M059J (cell line): ENCODE measurements at regions not wholly inside any gene's neighbourhood (a gene's known extent, or its start where the extent isn't known, plus 50 kb on each side); places are given as distances from the start of the nearest gene placed in this dataset.
A peak's percentile ranks its signal among the peaks of the same experiment; 100 is the strongest.
"Not testable (repeated sequence)": the region's sequence is repeated elsewhere in the genome, so short reads cannot be mapped to it uniquely, and the experiment has no call there.

Experiments used
- DNase-seq: peaks from one replicate; pipeline ENCODE4 v3.0.0-alpha.2; 2012; ENCODE audit warnings: low read depth

DNA sequence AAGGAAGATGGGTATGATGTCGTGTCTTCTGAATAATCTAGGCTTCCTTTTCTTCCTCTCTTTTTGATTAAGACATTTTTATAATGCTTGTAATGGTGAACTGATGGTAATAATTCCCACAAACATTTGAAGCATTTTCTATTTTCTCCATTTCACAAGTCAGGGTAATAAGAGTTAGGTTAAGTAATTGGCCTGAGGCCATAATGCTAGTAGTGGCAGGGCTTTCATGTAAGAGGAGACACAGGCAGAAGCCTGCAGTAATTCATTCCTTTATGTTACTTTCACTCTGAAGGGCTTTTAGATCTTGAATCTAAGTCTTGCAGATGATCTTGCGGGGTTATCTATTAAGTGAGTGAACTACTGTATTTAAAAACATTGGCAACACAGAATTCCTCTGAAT is 374.9 kb downstream of the MAT2B start:
- peak; percentile 37 for DNase-seq

DNA sequence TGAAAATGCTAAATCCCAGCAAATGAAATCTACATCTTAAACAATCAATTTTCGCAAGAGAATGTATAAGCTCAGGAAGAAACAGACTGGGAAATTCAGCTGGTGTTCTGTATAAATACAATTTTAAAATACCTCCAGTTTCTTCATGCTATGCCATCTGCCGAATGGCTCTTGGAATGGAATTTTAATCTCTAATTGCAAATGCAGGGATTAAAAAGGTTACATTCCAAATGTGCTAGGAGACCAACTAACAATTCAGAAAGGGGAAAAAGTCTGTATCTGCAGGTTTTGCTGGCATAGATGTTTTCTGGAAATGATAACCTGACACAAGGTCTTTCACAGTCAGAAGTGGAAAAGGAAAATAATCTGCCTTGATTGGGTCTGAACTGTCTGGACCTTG is 379.7 kb downstream of the MAT2B start:
- DNase-seq = no peak

DNA sequence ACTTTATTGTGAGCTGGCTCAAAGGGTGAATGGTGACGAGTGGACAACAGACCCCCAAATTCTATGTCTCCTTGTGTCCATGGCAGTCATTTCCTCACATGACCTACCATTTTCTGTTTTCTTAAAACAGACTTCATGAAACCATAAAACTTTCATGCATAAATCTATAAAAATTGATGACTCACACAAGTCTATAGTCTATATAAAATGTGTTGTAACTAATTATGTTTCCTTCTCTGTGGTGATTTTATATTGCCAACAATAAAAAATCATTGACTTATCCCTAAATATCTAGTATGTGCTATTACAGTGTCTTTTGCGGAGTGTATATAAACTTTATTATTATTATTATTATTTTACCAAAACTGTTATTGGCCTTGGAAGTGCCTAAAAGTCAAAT is 382.4 kb downstream of the MAT2B start:
- no peak for DNase-seq

DNA sequence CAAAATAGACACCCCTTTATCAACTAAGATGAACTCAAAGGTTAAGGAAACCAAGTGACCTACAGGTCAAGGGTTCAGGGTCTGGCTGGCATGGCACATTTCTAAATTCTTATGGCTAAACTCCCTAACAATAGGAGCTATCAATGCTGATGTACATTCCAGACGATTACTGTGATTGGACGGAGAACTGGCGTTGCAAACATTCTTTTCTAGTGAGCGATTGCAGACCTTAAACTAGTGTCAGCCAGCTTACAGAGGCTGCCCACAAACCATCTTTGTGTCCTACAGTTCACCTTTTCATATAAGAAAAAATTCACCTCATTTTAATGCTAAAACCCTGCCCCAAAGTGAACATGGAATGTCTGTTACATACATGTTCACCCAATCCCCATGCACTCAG is 382.9 kb downstream of the MAT2B start:
- DNase-seq = no peak

DNA sequence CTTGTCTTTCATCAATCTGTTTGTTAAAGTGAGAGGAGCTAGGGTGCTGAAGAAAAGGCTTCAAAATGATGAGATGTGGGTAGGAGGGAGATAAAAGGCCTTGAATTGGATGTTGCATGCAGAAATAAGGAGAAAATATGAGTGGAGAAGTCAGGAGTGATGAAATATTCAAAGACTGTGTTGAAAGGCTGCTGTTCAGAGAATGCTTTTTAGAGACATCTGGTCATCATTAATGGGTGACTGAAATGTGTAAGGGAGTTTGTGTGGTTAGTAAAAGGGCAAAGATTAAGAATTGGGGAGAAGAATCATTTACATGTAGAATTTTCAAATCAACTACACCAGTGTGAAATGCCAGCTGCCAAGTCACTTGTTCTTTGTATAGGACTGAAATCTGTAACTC is 383.9 kb downstream of the MAT2B start:
- DNase-seq = no peak

DNA sequence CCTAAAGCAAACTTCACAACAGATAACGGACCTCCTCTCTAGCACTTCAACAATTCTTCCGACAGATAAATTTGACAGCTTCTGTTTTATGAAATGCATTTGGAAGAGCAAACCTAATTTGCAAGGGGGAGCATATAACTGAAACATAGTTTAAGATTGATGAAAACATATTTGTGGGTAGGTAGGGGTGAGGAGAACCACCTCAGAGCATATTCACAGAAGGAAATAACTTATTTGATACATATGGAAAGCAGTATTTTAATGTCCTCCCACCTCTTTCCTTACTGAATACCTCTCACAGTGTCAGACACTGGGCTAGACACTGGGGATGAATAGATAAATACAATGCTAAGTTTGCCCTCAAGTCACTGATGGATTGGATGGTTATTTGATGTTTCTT is 384.8 kb downstream of the MAT2B start:
- no peak for DNase-seq

DNA sequence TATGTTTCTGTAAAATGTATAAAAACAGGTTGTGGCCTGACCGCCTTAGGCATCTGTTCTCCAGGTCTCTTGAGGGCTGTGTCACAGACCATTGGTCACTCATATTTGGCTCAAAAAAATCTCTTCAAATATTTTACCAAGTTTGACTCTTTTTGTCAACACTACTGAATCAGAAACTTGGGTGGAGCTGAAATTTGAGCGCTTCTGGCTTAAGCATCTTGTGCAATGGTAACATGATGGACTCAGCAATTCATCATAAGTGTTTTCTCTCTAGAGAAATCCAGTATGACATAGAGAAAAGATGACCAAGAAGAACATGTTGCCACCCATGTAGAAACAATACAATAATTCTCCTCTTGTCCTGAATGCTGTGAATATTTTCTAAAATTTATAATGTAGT is 387.9 kb downstream of the MAT2B start:
- DNase-seq = no peak

DNA sequence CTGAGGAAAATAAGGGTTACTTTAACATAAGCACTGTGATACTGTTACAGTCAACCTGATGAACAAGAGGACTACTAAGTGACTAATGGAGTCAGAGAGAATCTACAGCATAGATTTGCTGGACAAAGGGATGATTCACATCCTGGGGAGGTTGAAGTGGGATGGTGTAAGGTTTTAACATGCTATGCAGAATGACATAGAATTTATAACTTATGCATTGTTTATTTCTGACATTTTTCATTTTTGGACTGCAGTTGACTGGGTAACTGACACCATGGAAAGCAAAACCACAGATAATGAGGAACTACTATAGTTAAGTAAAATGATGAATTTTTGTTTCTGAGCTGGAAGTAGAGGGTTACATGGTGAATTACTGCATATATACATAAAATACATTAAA is 389.2 kb downstream of the MAT2B start:
- peak; percentile 58 for DNase-seq

DNA sequence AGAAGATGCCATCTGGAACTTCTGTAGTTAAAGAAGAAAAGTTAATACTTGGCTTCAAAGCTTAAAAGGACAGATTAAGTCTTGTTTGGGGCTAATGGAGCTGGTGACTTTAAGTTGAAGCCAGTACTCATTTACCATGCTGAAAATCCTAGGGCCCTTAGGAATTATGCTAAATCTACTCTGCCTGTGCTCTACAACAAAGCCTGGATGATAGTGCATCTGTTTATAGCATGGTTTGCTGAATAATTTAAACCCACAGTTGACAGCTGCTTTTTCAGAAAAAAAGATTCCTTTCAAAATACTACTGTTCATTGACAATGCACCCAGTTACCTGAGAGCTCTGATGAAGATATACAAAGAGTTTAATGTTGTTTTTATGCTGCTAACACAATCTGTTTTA is 393.5 kb downstream of the MAT2B start:
- DNase-seq = no peak

DNA sequence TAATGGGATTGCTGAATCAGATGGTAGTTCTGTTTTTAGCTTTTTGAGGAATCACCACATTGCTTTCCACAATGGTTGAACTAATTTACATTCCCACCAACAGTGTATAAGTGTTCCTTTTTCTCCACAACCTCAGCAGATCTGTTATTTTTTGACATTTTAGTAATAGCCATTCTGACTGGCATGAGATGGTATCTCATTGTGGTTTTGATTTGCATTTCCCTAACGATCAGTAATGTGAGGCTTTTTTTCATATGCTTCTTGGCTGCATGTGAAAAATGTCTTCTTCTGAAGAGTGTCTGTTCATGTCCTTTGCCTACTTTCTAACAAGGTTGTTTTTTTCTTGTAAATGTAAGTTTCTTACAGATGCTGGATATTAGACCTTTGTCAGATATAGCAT is 402.4 kb downstream of the MAT2B start:
- peak; percentile 28 for DNase-seq

DNA sequence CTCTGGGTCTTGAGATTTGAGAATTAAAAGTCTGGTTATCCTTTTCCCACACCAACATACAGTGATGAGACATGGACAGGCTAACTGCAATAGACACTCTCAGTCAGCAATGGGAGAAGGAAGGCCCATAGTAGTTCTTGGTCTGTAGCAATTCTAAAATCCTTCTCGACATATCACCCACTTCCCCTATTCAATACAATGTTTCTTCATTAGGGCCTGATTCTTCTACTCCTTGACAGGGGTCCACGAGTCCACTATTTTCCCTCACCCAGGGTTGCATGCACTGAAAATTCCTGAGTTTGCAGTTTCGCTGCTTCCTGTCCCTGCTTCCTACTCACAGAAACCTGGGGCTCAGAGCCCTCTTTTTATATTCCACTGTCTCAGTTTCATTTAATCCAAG is 402.8 kb downstream of the MAT2B start:
- no peak for DNase-seq

DNA sequence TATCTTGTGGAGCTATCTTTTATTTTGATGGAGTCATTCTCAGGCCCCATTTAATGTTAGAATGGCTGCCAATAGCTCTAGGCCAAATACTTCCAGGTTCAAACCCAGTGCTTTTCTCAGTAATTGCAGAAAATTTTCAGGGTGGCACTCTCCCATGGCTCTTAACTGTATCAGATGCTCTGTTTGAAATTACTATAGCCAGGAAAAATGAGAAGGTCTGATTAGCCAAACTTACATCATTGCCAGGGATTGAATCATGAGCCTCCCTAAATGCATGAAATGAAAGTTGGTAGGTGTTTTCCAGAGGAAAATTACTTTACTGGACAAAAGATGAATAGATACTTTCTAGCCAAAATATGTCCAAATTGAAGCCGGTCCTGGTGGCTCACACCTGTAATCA is 404.8 kb downstream of the MAT2B start:
- DNase-seq = peak; percentile 47

DNA sequence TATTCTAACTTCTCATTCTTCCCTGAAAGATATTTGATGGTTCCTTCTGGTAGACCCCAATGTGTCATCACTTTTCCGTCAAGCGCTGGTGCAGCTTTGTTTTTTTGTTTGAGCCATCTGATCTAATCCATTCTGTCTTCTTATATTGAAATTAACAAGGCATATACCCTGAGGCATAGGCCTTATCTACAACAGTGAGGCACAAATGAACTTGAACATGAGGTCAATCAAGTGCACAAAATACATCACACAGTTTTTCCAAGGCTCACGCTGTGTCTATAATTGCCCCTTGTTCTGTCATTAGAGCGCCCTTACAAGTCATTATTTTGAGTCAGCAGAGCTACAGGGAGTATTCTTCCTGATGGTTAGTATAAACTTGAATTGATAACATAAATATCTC is 406.6 kb downstream of the MAT2B start:
- no peak for DNase-seq

DNA sequence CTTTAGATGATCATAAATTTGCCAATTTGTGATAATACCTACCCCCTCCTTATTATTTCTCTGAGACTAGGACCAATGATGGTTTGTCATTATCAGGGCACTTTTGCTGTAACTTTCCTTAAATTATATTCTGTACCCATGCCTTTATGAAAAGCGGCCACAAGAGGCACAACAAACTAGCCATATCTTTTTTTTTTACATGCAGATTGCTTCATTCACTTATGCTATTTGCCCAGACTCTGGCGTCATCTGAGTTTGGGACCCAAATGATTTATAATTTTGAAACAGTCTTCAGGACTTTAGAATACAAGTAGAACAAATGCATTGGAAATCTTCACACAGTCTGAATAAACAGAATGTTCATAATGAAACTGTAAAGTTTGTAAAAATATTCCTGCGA is 408.1 kb downstream of the MAT2B start:
- DNase-seq = no peak

DNA sequence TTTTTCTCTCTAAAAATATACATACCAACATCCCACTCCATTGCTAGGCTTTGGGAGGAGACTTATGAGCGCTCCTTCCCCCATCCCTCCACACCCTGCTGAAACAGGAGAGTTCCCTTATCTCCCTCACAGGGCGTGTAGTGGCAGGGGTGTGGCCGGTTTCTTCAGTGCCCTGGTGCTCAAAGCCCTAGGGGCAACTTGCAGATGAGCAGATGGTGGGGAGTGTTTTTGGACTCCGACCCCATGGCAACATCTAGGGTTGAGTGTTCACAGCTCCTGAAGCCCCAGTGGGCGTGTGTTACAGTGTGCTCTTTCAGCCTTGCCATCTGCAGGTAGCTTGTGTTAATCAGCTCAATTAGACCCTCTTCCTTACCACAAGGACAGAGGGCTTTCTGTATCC is 409.5 kb downstream of the MAT2B start:
- no peak for DNase-seq

DNA sequence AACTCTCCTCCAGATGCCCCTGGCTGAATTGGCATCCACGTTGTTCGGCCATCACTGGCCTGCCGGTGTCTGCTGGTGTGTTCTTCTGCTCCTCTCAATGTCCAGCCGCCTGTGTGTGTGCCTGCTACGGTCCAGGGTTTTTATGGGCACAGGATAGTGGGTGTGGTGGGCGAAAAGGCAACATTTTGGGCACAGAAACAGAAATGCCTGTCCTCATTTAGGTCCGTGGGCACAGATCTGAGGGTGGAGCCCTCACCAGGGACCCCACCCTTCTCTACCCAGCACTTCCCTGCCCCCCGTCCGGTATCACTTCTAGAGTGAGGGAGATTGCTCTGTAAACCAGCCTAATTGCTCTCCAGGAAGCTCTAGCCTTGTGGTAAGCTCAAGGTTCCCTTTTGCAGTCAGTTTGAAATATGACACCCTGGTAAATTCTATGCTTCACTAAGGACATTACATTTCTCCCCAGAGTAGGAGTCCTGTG is 410.1 kb downstream of the MAT2B start:
- peak; percentile 54 for DNase-seq

DNA sequence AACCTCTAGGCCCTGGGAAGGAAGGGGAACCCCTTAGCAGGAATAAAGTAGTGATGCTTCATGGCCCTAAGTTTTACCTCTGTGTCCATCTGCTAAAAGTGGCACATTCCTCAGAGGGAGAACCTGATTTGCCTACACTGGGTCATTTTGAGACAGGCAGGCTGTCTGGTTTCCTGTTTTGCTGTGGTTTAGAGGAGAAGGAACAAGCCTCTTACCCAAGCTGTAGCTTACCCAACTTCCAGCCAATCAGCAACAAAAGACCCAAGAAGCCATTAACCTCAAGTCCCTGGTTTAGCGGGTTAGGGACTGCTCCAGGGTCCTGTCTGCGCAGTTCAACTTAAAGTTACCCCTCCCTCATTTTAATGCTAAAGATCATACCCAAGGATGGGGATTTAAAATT is 411.0 kb downstream of the MAT2B start:
- peak; percentile 30 for DNase-seq

DNA sequence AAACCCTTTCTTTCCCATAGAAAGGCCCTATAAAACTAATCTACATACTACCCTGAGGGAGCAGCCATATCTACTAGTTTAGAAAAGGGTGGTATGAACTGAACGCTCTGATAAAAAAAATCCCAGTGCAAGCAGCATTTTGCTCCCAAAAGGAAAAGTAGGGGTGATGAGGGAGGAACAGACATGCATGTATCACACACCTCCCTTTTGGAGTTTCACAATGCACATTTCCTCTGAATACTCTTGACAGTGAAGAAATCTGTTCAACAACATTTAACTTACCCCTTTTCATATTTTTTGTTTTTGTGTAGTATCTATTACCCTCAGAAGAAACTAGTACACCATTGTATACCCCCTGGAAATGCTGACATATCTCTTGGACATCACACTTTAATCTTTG is 411.4 kb downstream of the MAT2B start:
- no peak for DNase-seq

DNA sequence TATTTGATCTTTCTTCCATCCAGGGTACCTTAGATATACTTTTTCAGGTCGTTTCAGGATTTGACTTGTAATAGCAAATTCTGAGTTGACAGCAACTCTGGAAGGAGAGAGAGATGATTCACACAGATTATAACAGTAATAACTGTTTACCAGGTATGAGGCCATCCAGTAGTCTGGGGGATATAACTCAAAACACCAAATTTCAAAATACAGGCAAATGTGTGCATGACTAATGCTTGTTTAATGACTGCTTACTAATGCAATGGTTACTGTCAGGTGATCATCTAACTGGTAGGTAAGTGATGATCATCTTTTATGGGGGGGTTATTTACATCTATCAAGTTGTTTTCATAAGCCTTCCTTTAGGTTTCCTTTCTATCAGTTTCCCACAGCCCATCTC is 412.3 kb downstream of the MAT2B start:
- DNase-seq = peak; percentile 47

DNA sequence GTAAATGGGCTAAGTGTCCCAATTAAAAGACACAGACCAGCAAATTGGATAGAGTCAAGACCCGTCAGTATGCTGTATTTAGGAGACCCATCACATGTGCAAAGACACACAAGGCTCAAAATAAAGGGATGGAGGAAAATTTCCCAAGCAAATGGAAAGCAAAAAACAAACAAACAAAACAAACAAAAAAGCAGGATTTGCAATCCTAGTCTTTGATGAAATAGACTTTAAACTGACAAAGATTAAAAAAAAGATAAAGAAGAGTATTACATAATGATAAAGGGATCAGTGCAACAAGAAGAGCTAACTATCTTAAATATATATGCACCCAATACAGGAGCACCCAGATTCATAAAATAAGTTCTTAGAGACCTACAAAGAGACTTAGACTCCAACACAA is 429.6 kb downstream of the MAT2B start:
- DNase-seq = not testable (repeated sequence)

DNA sequence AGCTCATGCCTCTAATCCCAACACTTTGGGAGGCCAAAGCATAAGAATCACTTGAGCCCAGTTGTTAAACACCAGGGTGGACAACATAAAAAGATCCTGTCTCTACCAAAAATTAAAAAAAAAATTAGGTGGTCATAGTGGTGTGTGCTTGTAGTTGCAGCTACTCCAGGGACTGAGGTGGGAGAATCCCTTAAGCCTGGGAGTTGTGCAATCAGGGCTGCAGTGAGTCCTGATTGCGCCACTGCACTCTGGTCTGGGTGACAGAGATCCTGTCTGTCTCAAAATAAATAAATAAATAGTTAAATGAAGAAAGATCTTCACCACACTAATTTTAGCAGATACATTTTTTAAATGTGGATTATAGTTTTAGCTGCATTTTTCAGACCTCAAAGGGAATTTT is 433.2 kb downstream of the MAT2B start:
- no peak for DNase-seq

DNA sequence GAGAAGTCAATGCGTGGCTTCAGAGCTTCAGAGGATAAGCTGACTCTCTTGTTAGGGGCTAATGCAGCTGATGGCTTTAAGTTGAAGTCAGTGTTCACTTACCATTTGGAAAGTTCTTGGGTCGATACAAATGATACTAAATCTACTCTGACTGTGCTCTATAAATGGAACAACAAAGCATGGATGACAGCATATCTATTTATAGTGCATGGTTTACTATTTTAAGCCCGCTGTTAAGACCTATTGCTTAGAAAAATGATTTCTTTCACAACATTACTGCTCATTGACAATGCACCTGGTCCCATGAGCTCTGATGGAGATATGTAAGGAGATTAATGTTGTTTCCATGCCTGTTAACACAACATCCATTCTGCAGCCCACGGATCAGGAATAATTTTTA is 435.7 kb downstream of the MAT2B start:
- no peak for DNase-seq

DNA sequence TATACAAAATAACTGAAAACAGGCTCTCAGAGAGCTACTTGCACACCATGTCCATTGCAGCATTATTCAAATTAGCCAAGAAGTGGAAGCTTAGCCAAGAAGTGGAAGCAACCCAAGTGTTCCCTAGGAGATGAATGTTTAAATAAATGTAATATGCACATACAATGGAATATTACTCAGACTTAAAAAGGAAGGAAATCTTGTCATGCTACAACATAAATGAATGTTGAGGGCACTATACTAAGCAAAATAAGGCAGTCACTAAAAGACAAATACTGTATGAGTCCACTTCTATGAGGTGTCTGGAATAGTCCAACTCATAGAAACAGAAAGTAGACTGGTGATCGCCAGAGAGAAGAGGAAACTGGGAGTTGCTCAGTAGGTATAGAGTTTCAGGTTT is 438.1 kb downstream of the MAT2B start:
- no peak for DNase-seq

DNA sequence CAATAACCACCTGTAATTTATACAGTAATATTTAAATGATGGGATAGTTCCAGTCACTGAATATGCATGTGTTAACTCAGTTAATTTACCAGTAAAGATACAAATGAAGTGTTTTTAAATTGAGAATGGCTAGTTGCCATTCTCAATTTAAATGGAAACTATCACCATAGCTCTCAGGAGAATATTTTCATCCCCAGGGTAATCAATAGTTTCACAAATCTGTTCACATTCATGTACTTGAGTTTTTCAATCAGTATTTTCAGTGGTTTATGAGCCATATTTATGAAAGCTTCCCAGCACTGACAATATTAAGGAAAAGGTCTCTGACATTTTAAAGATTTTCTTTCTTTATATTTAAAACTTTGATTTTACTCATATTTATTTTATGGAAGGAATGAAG is 439.3 kb downstream of the MAT2B start:
- DNase-seq = no peak
